HepG2 (cell line): ENCODE measurements at regions not wholly inside any gene's neighbourhood (a gene's known extent, or its start where the extent isn't known, plus 50 kb on each side); places are given as distances from the start of the nearest gene placed in this dataset.
A peak's percentile ranks its signal among the peaks of the same experiment; 100 is the strongest.

ENCODE experiments used
- ARHGAP35 ChIP-seq: sonication (generic); formaldehyde crosslinking; IDR thresholded peaks from 2 replicates; pipeline ENCODE4 v1.9.0; 2022; ENCODE audit warnings: mild to moderate bottlenecking, inconsistent platforms, moderate library complexity, missing genetic modification reagents, borderline replicate concordance
- ARID3A ChIP-seq: IDR thresholded peaks from 2 replicates; pipeline ENCODE4 v1.6.1; 2012; ENCODE audit warnings: low read depth, low read length, improper control_type of control experiment
- CSRNP2 ChIP-seq: sonication (generic); formaldehyde crosslinking; conservative IDR thresholded peaks from 2 replicates; pipeline ENCODE4 v1.8.0; 2022; ENCODE audit warnings: low read depth, missing genetic modification reagents
- GTF2F1 ChIP-seq: fragments of 150-350 bp; IDR thresholded peaks from 2 replicates; pipeline ENCODE4 v1.6.1; 2014; ENCODE audit warnings: low read length
- HMGXB4 ChIP-seq, 2 experiments: sonication (generic) in 1 of 2; formaldehyde crosslinking in 1 of 2; IDR thresholded peaks; 2 replicates each; pipeline versions ENCODE4 v1.4.0 to v1.6.1; 2018 to 2020; ENCODE audit warnings: missing genetic modification reagents in 2 of 2, borderline replicate concordance in 1 of 2, low read depth in 1 of 2, mild to moderate bottlenecking in 1 of 2, missing biosample characterization in 1 of 2
- NCOA2 ChIP-seq: sonication (generic); formaldehyde crosslinking; IDR thresholded peaks from 2 replicates; pipeline ENCODE4 v1.8.0; 2022; ENCODE audit warnings: inconsistent platforms
- NCOR1 ChIP-seq: fragments of 200-600 bp; sonication (generic); IDR thresholded peaks from 2 replicates; pipeline ENCODE4 v1.7.0; 2017; ENCODE audit warnings: antibody characterized with exemption, low read length, borderline replicate concordance
- SAP130 ChIP-seq: IDR thresholded peaks from 2 replicates; pipeline ENCODE4 v1.6.1; 2016; ENCODE audit warnings: low read depth
- SOX13 ChIP-seq, 3 experiments: fragments of 450-650 bp in 1 of 3; sonication (generic) in 1 of 3; formaldehyde crosslinking in 1 of 3; IDR thresholded peaks in 2 of 3; conservative IDR thresholded peaks in 1 of 3; 2 replicates each; pipeline versions ENCODE4 v1.5.0 to v1.6.1; 2016 to 2020; ENCODE audit warnings: antibody characterized with exemption in 1 of 3, mild to moderate bottlenecking in 1 of 3, missing compliant biosample characterization in 1 of 3, missing genetic modification reagents in 1 of 3, moderate library complexity in 1 of 3
- ZFP1 ChIP-seq: IDR thresholded peaks from 2 replicates; pipeline ENCODE4 v1.6.1; 2016
- ZNF747 ChIP-seq: sonication (generic); formaldehyde crosslinking; IDR thresholded peaks from 2 replicates; pipeline ENCODE4 v1.8.1; 2023; ENCODE audit warnings: missing genetic modification reagents, mild to moderate bottlenecking, borderline replicate concordance
- ZSCAN22 ChIP-seq: sonication (generic); formaldehyde crosslinking; IDR thresholded peaks from 2 replicates; pipeline ENCODE4 v1.4.0; 2020; ENCODE audit warnings: mild to moderate bottlenecking, missing genetic modification reagents
- TF ChIP-seq, protein P1 (sequence below): IDR thresholded peaks from 2 replicates; pipeline ENCODE4 v1.6.1; 2016; ENCODE audit warnings: mild to moderate bottlenecking
- TF ChIP-seq, protein P2 (sequence below), 2 experiments: sonication (generic) in 1 of 2; formaldehyde crosslinking in 1 of 2; IDR thresholded peaks; 2 replicates each; pipeline versions ENCODE4 v1.6.1 to v1.9.0; 2014 to 2022; ENCODE audit warnings: antibody characterized with exemption in 1 of 2, borderline replicate concordance in 1 of 2, inconsistent platforms in 1 of 2, low read depth in 1 of 2, missing genetic modification reagents in 1 of 2

DNA sequence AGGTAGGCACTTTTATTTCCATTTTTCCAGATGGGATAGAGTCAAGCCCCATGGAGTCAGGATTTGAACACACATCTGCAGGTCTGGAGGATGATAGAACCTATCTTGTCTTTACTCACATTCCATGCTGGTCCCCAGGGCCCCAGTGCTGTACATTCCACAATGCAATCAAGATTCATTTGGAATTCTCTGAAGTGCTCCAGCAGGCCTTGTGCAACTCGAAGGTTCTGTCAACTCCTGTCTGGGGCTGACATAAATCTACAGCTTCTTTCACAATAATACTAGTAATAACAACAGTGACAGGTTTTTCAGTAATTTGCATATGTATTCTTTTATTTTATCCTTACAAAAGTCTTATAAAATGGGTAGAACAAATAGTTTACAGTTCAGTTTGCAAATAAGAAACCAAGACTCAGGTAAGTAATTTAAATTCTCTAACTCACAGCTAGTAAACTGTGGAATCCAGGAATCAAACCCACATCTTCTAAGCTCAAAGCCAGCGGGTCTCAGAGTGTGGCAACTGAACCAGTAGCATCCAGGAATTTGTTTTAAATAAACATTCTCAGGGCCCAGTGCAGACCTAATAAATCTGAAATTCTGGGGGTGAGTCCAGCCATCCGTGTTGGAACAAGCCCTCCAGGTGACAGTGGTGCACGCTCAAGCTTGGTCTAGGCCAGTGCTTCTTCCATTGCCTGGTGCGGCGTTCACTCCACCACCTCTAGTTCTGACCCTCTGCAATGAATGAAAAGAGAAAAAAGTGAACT lies 137.0 kb upstream of the TNFAIP3 start (continued):
- TF ChIP-seq ARHGAP35 (CRISPR knock-in tag) (no peak), ARID3A (0 out of 2 replicates have a peak, but pooled peaks have one; percentile 55), ZFP1 (CRISPR knock-in tag) (0 out of 2 replicates have a peak, but pooled peaks have one; percentile 20), SOX13 (IDR thresholded peaks at IDR 0.05) (no peak), SOX13 (CRISPR knock-in tag; conservative IDR thresholded peaks at IDR 0.05 in 1 of 2, IDR thresholded peaks at IDR 0.05 in 1 of 2) (peak in 1 of 2 experiments; percentile 55; a peak in 1 of 4 replicates), NCOA2 (CRISPR knock-in tag) (peak; percentile 45; the same call in 1 of the 2 replicates), ZSCAN22 (CRISPR knock-in tag) (no peak), GTF2F1 (no peak), CSRNP2 (no peak), ZNF747 (CRISPR knock-in tag) (no peak), HMGXB4 (CRISPR knock-in tag; IDR thresholded peaks at IDR 0.05; ENCODE audit: borderline replicate concordance in 1 of 2, low read depth in 1 of 2) (no peak), SAP130 (CRISPR knock-in tag) (0 out of 2 replicates have a peak, but pooled peaks have one; percentile 22), NCOR1 (peak; percentile 60; the same call in 1 of the 2 replicates)
- TF ChIP-seq, protein P1, sequence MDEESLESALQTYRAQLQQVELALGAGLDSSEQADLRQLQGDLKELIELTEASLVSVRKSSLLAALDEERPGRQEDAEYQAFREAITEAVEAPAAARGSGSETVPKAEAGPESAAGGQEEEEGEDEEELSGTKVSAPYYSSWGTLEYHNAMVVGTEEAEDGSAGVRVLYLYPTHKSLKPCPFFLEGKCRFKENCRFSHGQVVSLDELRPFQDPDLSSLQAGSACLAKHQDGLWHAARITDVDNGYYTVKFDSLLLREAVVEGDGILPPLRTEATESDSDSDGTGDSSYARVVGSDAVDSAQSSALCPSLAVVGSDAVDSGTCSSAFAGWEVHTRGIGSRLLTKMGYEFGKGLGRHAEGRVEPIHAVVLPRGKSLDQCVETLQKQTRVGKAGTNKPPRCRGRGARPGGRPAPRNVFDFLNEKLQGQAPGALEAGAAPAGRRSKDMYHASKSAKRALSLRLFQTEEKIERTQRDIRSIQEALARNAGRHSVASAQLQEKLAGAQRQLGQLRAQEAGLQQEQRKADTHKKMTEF (CRISPR knock-in tag): no peak; the same call in 1 of the 2 replicates
- TF ChIP-seq, protein P2, sequence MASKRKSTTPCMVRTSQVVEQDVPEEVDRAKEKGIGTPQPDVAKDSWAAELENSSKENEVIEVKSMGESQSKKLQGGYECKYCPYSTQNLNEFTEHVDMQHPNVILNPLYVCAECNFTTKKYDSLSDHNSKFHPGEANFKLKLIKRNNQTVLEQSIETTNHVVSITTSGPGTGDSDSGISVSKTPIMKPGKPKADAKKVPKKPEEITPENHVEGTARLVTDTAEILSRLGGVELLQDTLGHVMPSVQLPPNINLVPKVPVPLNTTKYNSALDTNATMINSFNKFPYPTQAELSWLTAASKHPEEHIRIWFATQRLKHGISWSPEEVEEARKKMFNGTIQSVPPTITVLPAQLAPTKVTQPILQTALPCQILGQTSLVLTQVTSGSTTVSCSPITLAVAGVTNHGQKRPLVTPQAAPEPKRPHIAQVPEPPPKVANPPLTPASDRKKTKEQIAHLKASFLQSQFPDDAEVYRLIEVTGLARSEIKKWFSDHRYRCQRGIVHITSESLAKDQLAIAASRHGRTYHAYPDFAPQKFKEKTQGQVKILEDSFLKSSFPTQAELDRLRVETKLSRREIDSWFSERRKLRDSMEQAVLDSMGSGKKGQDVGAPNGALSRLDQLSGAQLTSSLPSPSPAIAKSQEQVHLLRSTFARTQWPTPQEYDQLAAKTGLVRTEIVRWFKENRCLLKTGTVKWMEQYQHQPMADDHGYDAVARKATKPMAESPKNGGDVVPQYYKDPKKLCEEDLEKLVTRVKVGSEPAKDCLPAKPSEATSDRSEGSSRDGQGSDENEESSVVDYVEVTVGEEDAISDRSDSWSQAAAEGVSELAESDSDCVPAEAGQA (IDR thresholded peaks at IDR 0.05; ENCODE audit: low read depth): no peak
- TF ChIP-seq, protein P2 (CRISPR knock-in tag; IDR thresholded peaks at IDR 0.05; ENCODE audit: borderline replicate concordance): no peak
